Spleen (tissue), 7 donors: ENCODE measurements at regions not wholly inside any gene's neighbourhood (a gene's known extent, or its start where the extent isn't known, plus 50 kb on each side); places are given as distances from the start of the nearest gene placed in this dataset.

Source experiments
- POLR2A ChIP-seq, 3 donors: fragments of 450-650 bp; IDR thresholded peaks; one replicate each; pipeline ENCODE4 v1.5.1; 2017; ENCODE audit warnings: antibody characterized with exemption in 3 of 3, mild to moderate bottlenecking in 1 of 3
- POLR2AphosphoS5 ChIP-seq, 3 donors: sonication (generic); formaldehyde crosslinking; IDR thresholded peaks; one replicate each; pipeline ENCODE4 v1.5.1; 2017; ENCODE audit warnings: antibody characterized with exemption in 3 of 3
- TF ChIP-seq, protein P1 (sequence below), 11 experiments: fragments of 200-600 bp in 7 of 11; fragments of 450-650 bp in 4 of 11; sonication (generic) in 4 of 11; IDR thresholded peaks in 8 of 11; conservative IDR thresholded peaks in 3 of 11; 1 replicate in 7 of 11; 2 replicates in 4 of 11; pipeline versions ENCODE4 v1.4.0 to v1.8.0; 2016 to 2021; ENCODE audit warnings: antibody characterized with exemption in 11 of 11, inconsistent platforms in 4 of 11, mild to moderate bottlenecking in 1 of 11
- donor health status: DM: no; HTN: no; CAD: no; lungs with moderate emphysema.
- donor health status: DM: no; HTN: no; CAD: no.
- donor health status: DM: no; HTN: no; CAD: no.

DNA sequence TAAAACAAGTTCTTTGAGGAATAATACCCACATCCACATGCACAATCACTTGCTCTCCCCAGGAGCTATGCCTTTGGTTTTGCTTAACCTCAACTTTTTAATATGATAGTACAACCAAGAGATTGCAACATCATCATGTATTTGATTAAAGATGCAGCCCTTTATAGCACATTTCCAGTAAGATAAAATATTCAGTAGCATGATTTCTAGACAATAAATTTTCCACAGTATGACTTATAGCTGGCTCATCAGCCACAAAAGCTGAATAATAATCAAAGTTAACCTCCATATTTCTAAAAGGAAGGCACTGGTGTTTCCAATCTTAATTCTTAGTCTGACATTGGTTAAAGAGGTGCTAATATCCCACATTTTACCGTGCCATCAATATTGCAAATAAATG, 622.5 kb downstream of the TBL1XR1 start:
- TF ChIP-seq POLR2AphosphoS5 (IDR thresholded peaks at IDR 0.05), result no peak
- TF ChIP-seq, protein P1, sequence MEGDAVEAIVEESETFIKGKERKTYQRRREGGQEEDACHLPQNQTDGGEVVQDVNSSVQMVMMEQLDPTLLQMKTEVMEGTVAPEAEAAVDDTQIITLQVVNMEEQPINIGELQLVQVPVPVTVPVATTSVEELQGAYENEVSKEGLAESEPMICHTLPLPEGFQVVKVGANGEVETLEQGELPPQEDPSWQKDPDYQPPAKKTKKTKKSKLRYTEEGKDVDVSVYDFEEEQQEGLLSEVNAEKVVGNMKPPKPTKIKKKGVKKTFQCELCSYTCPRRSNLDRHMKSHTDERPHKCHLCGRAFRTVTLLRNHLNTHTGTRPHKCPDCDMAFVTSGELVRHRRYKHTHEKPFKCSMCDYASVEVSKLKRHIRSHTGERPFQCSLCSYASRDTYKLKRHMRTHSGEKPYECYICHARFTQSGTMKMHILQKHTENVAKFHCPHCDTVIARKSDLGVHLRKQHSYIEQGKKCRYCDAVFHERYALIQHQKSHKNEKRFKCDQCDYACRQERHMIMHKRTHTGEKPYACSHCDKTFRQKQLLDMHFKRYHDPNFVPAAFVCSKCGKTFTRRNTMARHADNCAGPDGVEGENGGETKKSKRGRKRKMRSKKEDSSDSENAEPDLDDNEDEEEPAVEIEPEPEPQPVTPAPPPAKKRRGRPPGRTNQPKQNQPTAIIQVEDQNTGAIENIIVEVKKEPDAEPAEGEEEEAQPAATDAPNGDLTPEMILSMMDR (IDR thresholded peaks at IDR 0.05 in 8 of 11, conservative IDR thresholded peaks at IDR 0.05 in 3 of 11), result no peak
- TF ChIP-seq POLR2A (IDR thresholded peaks at IDR 0.05), result no peak
